ENCODE measurements at regions not wholly inside any gene's neighbourhood (a gene's known extent, or its start where the extent isn't known, plus 50 kb on each side); places are given as distances from the start of the nearest gene placed in this dataset.

DNA sequence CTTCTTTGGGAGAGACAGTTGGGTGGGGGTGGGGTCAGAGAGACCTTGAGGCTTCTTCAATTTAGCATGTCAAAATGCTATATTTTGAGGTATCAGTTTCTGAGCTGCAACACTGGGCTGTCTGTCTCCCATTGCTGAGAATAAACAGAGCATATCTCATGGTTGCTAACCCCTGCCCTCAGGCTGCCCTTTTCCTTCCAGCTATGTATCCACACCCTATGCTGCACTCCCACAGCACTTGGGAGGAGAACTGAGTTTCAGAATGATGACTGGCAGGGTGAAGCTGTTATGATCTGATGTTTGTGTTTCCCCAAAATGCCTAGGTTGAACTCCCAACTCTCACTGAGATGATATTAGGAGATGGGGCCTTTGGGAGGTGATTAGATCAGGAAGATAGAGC is 794.0 kb downstream of the RNF144A start:
- TF ChIP-seq CTCF (IDR thresholded peaks at IDR 0.05 in 2 of 3, conservative IDR thresholded peaks at IDR 0.05 in 1 of 3; ENCODE audit: insufficient read depth in 2 of 3, low read depth in 1 of 3, low read length in 3 of 3) (no peak), EP400 (IDR thresholded peaks at IDR 0.05) (no peak), PPARD (CRISPR knock-in tag; IDR thresholded peaks at IDR 0.05) (no peak), BRCA1 (IDR thresholded peaks at IDR 0.05) (no peak), BRCA1 (CRISPR knock-in tag; IDR thresholded peaks at IDR 0.05) (no peak), ARNT (IDR thresholded peaks at IDR 0.05) (no peak), ZBED1 (IDR thresholded peaks at IDR 0.05) (no peak), ZNF384 (IDR thresholded peaks at IDR 0.05; ENCODE audit: low read depth, low read length) (no peak)
- TF ChIP-seq, protein P1, sequence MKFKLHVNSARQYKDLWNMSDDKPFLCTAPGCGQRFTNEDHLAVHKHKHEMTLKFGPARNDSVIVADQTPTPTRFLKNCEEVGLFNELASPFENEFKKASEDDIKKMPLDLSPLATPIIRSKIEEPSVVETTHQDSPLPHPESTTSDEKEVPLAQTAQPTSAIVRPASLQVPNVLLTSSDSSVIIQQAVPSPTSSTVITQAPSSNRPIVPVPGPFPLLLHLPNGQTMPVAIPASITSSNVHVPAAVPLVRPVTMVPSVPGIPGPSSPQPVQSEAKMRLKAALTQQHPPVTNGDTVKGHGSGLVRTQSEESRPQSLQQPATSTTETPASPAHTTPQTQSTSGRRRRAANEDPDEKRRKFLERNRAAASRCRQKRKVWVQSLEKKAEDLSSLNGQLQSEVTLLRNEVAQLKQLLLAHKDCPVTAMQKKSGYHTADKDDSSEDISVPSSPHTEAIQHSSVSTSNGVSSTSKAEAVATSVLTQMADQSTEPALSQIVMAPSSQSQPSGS (CRISPR knock-in tag; IDR thresholded peaks at IDR 0.05) = no peak
- TF ChIP-seq, protein P2, sequence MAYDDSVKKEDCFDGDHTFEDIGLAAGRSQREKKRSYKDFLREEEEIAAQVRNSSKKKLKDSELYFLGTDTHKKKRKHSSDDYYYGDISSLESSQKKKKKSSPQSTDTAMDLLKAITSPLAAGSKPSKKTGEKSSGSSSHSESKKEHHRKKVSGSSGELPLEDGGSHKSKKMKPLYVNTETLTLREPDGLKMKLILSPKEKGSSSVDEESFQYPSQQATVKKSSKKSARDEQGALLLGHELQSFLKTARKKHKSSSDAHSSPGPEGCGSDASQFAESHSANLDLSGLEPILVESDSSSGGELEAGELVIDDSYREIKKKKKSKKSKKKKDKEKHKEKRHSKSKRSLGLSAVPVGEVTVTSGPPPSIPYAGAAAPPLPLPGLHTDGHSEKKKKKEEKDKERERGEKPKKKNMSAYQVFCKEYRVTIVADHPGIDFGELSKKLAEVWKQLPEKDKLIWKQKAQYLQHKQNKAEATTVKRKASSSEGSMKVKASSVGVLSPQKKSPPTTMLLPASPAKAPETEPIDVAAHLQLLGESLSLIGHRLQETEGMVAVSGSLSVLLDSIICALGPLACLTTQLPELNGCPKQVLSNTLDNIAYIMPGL (CRISPR knock-in tag; IDR thresholded peaks at IDR 0.05) = no peak

All from K562 (cell line).